GM21381 (cell line): ENCODE measurements at regions not wholly inside any gene's neighbourhood (a gene's known extent, or its start where the extent isn't known, plus 50 kb on each side); places are given as distances from the start of the nearest gene placed in this dataset.

Experiments
- ATAC-seq: cut with Tn5 transposase; IDR thresholded peaks from one replicate; pipeline ENCODE4 v1.9.1; 2021; ENCODE audit warnings: mild to moderate bottlenecking, moderate library complexity; ENCODE audit not compliant: unreplicated experiment

GRCh38 chr3:190722181-190722905, 140.2 kb downstream of the GMNC start:
- ATAC-seq: no peak

- peak; percentile 79 for ATAC-seq
Observed at GRCh38 chr3:190721330-190721729, 141.2 kb downstream of the GMNC start.

GRCh38 chr3:190718671-190719070, 143.8 kb downstream of the GMNC start:
- no peak for ATAC-seq

DNA sequence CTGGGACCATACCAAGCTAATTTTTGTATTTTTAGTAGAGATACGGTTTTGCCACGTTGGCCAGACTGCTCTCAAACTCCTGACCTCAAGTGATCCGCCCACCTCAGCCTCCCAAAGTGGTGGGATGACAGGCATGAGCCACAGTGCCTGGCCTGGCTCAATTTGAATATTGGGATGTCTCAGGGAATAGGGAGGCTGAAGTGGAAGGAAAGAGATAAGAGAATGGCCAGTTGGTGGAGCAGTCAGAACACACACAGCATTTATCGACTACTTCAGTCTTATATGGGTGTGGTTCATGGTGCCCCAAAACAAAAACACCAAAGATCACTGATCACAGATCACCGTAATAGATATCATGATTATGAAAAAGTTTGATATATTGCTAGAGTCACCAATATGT, 144.4 kb downstream of the GMNC start:
- ATAC-seq: no peak

DNA sequence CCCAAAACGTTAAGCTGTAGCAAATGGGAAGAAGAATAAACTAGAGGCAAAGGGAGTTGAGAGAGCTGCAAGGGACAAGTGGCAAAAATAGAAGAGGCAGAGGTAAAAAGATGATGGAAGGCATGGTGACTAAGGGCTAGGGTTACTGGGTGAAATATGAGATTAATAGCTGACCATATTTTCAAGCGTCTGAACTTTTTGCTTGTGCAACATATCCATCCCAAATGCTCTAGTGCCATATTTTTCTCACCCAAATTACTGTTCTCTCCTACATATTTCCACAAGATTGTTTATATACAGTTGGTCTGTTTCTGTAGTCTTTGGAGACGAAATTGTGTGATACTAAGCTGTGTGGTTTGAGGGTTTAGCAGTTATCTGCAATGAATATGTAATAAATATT, 145.5 kb downstream of the GMNC start:
- ATAC-seq: no peak

DNA sequence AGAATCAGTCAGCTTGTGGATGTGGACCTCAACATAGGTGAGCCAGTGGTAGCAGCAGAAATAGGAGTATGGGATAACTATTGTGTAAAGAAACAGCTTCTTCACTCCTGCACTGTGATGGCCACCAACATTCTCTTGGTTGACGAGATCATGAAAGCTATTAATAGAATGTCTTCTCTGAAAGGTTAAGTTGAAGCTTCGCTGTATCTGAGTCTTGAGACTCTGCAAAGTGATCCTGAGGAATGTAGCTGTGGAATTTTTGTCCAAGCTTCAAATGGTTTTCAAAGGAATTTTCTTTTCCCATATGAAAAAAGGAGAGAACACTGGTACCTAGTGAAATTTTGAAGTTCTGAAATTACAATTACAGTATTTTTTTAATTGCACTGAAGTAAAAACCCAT, 146.3 kb downstream of the GMNC start:
- no peak for ATAC-seq

- ATAC-seq: no peak
Observed at GRCh38 chr3:190710723-190711122, 151.8 kb downstream of the GMNC start.

- no peak for ATAC-seq
Observed at GRCh38 chr3:190709351-190709773, 153.1 kb downstream of the GMNC start.
